VCaP (cell line): ENCODE measurements at regions not wholly inside any gene's neighbourhood (a gene's known extent, or its start where the extent isn't known, plus 50 kb on each side); places are given as distances from the start of the nearest gene placed in this dataset.
"Not testable (repeated sequence)": the region's sequence is repeated elsewhere in the genome, so short reads cannot be mapped to it uniquely, and the experiment has no call there.

ENCODE experiments used
- H3K27ac ChIP-seq: fragments of 450-650 bp; 2 replicates; pipeline ENCODE4 v1.5.1; 2017
- CTCF ChIP-seq: fragments of 450-650 bp; conservative IDR thresholded peaks from 2 replicates; pipeline ENCODE4 v1.5.1; 2017; ENCODE audit warnings: mild to moderate bottlenecking, moderate library complexity

GRCh38 chr2:78261454-78261853 lies 739.3 kb upstream of the LRRTM4 start:
- H3K27ac ChIP-seq: no peak overlapping the region
- TF ChIP-seq CTCF: no peak

DNA sequence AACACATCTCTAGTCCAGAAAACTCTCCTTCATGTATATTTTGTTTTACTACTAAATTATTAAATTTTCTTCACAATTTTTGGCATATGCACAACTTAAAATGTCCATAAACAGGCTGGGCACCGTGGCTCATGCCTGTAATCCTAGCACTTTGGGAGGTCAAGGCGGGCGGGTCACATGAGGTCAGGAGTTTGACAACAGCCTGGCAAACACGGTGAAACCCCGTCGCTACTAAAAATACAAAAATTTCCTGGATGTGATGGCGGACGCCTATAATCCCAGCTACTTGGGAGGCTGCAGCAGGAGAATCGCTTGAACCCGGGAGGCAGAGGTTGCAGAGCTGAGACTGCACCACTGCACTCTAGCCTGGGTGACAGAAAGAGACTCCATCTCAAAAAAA lies 739.9 kb upstream of the LRRTM4 start:
- not testable (repeated sequence) for H3K27ac ChIP-seq

- no peak overlapping the region for H3K27ac ChIP-seq
- no peak for TF ChIP-seq CTCF
Observed at GRCh38 chr2:78262713-78263375, 740.7 kb upstream of the LRRTM4 start.

DNA sequence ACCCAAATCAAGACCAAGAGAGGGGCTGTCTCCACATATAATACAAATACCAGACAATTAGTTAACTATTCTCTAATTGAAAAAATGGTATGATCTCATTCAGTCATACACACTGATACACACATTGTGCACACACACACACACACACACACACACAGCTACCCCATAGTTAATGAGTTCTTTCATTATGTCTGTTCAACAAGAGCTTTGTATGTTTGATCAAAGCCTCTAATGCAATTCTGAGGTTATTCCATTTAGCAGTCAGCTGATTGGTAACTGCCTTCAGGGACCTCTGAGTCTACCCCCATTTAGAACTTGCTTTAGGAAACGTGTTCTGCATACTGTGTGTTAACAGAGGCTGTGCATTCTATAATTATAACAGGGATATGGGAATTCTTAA lies 741.4 kb upstream of the LRRTM4 start:
- H3K27ac ChIP-seq: no peak overlapping the region
- TF ChIP-seq CTCF: no peak

GRCh38 chr2:78264130-78264529 lies 742.0 kb upstream of the LRRTM4 start:
- no peak for TF ChIP-seq CTCF
- H3K27ac ChIP-seq: no peak overlapping the region

DNA sequence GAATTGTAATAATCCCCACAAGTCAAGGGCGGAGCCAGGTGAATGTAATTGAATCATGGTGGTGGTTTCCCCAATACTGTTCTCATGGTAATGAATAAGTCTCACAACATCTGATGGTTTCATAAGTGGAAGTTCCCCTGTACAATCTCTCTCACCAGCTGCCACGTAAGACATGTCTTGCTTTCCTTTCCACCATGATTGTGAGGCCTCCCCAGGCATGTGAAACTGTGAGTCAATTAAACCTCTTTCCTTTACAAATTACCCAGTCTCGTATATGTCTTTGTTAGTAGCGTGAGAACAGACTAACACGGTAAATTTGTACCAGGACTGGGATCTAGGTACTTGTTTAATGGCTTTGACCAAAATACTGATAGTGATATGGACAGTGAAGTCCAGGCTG lies 744.3 kb upstream of the REG3G start:
- H3K27ac ChIP-seq: no peak overlapping the region
- no peak for TF ChIP-seq CTCF

DNA sequence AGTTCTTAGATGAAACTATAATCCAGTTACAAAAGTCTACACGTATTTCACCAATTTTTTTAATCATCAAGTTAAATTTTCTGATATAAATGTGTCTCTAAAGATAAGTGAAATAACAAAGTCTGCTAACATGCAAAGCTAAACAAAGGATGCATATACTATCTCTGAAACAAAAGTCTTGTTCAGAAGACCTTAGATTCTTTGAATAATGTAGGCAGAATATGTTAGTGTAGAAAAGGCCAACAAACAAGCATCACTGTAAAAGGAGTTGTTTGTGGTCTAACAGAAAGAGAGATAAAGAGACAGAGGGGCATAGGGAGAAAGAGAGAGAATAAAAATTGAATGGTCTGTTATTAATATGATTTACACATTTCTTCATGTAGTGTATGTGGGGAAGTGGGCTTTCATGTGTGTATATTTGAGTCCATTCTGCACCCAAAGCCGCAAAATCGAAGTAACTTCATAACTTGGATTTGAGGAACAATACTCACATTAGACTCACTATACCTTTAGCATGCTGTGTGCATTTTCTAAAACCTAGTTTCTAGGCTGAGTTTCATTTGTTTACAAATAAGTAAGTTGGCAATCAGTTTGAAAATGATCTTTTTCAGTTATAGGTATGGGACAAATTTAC lies 734.8 kb upstream of the REG3G start:
- no peak for TF ChIP-seq CTCF
- H3K27ac ChIP-seq: no peak overlapping the region

GRCh38 chr2:78293768-78294167 lies 731.7 kb upstream of the REG3G start:
- no peak for TF ChIP-seq CTCF
- no peak overlapping the region for H3K27ac ChIP-seq
